ENCODE measurements at regions not wholly inside any gene's neighbourhood (a gene's known extent, or its start where the extent isn't known, plus 50 kb on each side); places are given as distances from the start of the nearest gene placed in this dataset.

GRCh38 chr2:183347969-183348368, 223.7 kb downstream of the NUP35 start:
- no peak overlapping the region for H3K27ac Mint-ChIP-seq
- no peak for TF ChIP-seq CTCF (conservative IDR thresholded peaks at IDR 0.05)
- DNase-seq (ENCODE audit: extremely low spot score, unreplicated experiment) = no peak
- H3K4me3 Mint-ChIP-seq = no peak overlapping the region
- no peaks in the 10 kb centered on the region for H3K9me3 Mint-ChIP-seq
- H3K36me3 Mint-ChIP-seq = no peaks in the 10 kb centered on the region
- H3K27me3 Mint-ChIP-seq = no peaks in the 10 kb centered on the region
- no peaks in the 10 kb centered on the region for H3K4me1 Mint-ChIP-seq (ENCODE audit: unreplicated experiment)

- H3K27ac Mint-ChIP-seq = no peak overlapping the region
- no peaks in the 10 kb centered on the region for H3K27me3 Mint-ChIP-seq
- no peaks in the 10 kb centered on the region for H3K36me3 Mint-ChIP-seq
- no peak for DNase-seq (ENCODE audit: extremely low spot score, unreplicated experiment)
- no peak overlapping the region for H3K4me3 Mint-ChIP-seq
- no peaks in the 10 kb centered on the region for H3K9me3 Mint-ChIP-seq
- H3K4me1 Mint-ChIP-seq (ENCODE audit: unreplicated experiment) = no peaks in the 10 kb centered on the region
- TF ChIP-seq CTCF (conservative IDR thresholded peaks at IDR 0.05) = no peak
Measured at GRCh38 chr2:183348492-183348891, 224.2 kb downstream of the NUP35 start.

- Mint-ChIP-seq H3K4me3 (no peak overlapping the region), H3K9me3 (no peaks in the 10 kb centered on the region), H3K27me3 (no peaks in the 10 kb centered on the region), H3K4me1 (ENCODE audit: unreplicated experiment) (no peaks in the 10 kb centered on the region), H3K36me3 (no peaks in the 10 kb centered on the region), H3K27ac (no peak overlapping the region)
- no peak for TF ChIP-seq CTCF (conservative IDR thresholded peaks at IDR 0.05)
- no peak for DNase-seq (ENCODE audit: extremely low spot score, unreplicated experiment)
Measured at GRCh38 chr2:183349091-183349490, 224.8 kb downstream of the NUP35 start.

- Mint-ChIP-seq H3K4me3 (no peak overlapping the region), H3K27me3 (no peaks in the 10 kb centered on the region), H3K9me3 (no peaks in the 10 kb centered on the region), H3K4me1 (ENCODE audit: unreplicated experiment) (no peaks in the 10 kb centered on the region), H3K27ac (no peak overlapping the region), H3K36me3 (no peaks in the 10 kb centered on the region)
- DNase-seq (ENCODE audit: extremely low spot score, unreplicated experiment) = no peak
- TF ChIP-seq CTCF (conservative IDR thresholded peaks at IDR 0.05) = peak; percentile 41
Measured at GRCh38 chr2:183359867-183360266, 235.6 kb downstream of the NUP35 start.

- no peaks in the 10 kb centered on the region for H3K27me3 Mint-ChIP-seq
- no peaks in the 10 kb centered on the region for H3K9me3 Mint-ChIP-seq
- no peak overlapping the region for H3K4me3 Mint-ChIP-seq
- H3K27ac Mint-ChIP-seq = no peak overlapping the region
- H3K4me1 Mint-ChIP-seq (ENCODE audit: unreplicated experiment) = no peaks in the 10 kb centered on the region
- no peak for TF ChIP-seq CTCF (conservative IDR thresholded peaks at IDR 0.05)
- no peaks in the 10 kb centered on the region for H3K36me3 Mint-ChIP-seq
- DNase-seq (ENCODE audit: extremely low spot score, unreplicated experiment) = no peak
Measured at GRCh38 chr2:183371545-183371944, 247.3 kb downstream of the NUP35 start.

GRCh38 chr2:183375821-183376220, 251.6 kb downstream of the NUP35 start:
- TF ChIP-seq CTCF (conservative IDR thresholded peaks at IDR 0.05) = no peak
- no peaks in the 10 kb centered on the region for H3K36me3 Mint-ChIP-seq
- no peaks in the 10 kb centered on the region for H3K27me3 Mint-ChIP-seq
- no peak for DNase-seq (ENCODE audit: extremely low spot score, unreplicated experiment)
- H3K4me3 Mint-ChIP-seq = no peak overlapping the region
- H3K9me3 Mint-ChIP-seq = no peaks in the 10 kb centered on the region
- no peaks in the 10 kb centered on the region for H3K4me1 Mint-ChIP-seq (ENCODE audit: unreplicated experiment)
- no peak overlapping the region for H3K27ac Mint-ChIP-seq

All from type B pancreatic cell (in vitro differentiated cells).